PC-9 (cell line): ENCODE measurements at regions not wholly inside any gene's neighbourhood (a gene's known extent, or its start where the extent isn't known, plus 50 kb on each side); places are given as distances from the start of the nearest gene placed in this dataset.
"Not testable (repeated sequence)": the region's sequence is repeated elsewhere in the genome, so short reads cannot be mapped to it uniquely, and the experiment has no call there.

Source experiments
- BruUV-seq: library from RNA; stranded (reverse); fragments of 400-500 nt; replicated peaks from 2 replicates; lab custom pipeline; 2021; lab: Mats Ljungman, UMichigan
- CTCF ChIA-PET: fragments of 300-600 bp; sonication (Branson Sonifier 250); formaldehyde crosslinking; loops from one replicate; lab custom pipeline; 2022; ENCODE audit warnings: antibody characterized with exemption; lab: Charles Lee
- POLR2A ChIA-PET: fragments of 300-600 bp; sonication (Branson Sonifier 250); formaldehyde crosslinking; loops from one replicate; lab custom pipeline; 2022; ENCODE audit warnings: antibody characterized with exemption; ENCODE audit not compliant: unreplicated experiment; lab: Charles Lee
- DNase-seq, 2 experiments: peaks; one replicate each; pipeline versions ENCODE4 v3.0.0 to v3.0.0-alpha.2; 2015 to 2022; ENCODE audit warnings: mixed read lengths in 1 of 2
- H2AFZ ChIP-seq: fragments of 200-600 bp; sonication (generic); 2 replicates; pipeline ENCODE4 v1.8.1; 2017; ENCODE audit warnings: antibody characterized with exemption
- H3F3A ChIP-seq: fragments of 200-600 bp; sonication (generic); 2 replicates; pipeline ENCODE4 v1.8.1; 2017; ENCODE audit warnings: antibody characterized with exemption, mild to moderate bottlenecking, low read depth; ENCODE audit not compliant: insufficient read depth
- H3K27ac ChIP-seq: fragments of 200-600 bp; sonication (generic); 2 replicates; pipeline ENCODE4 v1.6.1; 2016; ENCODE audit warnings: mixed run types
- H3K27me3 ChIP-seq: fragments of 200-600 bp; sonication (generic); 2 replicates; pipeline ENCODE4 v1.6.1; 2016; ENCODE audit warnings: low read depth, mixed run types; ENCODE audit not compliant: insufficient read depth
- H3K36me3 ChIP-seq: fragments of 200-600 bp; sonication (generic); 2 replicates; pipeline ENCODE4 v1.6.1; 2016; ENCODE audit warnings: low read depth, mixed run types
- H3K4me1 ChIP-seq: fragments of 200-600 bp; sonication (generic); replicated peaks from 2 replicates; pipeline ENCODE4 v1.6.1; 2016; ENCODE audit warnings: mixed run types; ENCODE audit not compliant: insufficient read depth
- H3K4me2 ChIP-seq: fragments of 200-600 bp; sonication (generic); 2 replicates; pipeline ENCODE4 v1.6.1; 2017; ENCODE audit warnings: mixed run types
- H3K4me3 ChIP-seq: fragments of 200-600 bp; sonication (generic); 2 replicates; pipeline ENCODE4 v1.6.1; 2016; ENCODE audit warnings: mixed run types
- H3K79me2 ChIP-seq: fragments of 200-600 bp; sonication (generic); 2 replicates; pipeline ENCODE4 v1.6.1; 2017; ENCODE audit warnings: low read depth, mixed run types
- H3K9me2 ChIP-seq: fragments of 200-600 bp; sonication (generic); 2 replicates; pipeline ENCODE4 v1.8.1; 2017; ENCODE audit warnings: mild to moderate bottlenecking; ENCODE audit not compliant: insufficient read depth
- H3K9me3 ChIP-seq: fragments of 200-600 bp; sonication (generic); 2 replicates; pipeline ENCODE4 v1.8.1; 2016; ENCODE audit warnings: low read depth; ENCODE audit not compliant: insufficient read depth
- H4K20me1 ChIP-seq: fragments of 200-600 bp; sonication (generic); 2 replicates; pipeline ENCODE4 v1.8.1; 2017; ENCODE audit not compliant: insufficient read depth
- CTCF ChIP-seq: fragments of 200-600 bp; sonication (generic); conservative IDR thresholded peaks from 2 replicates; pipeline ENCODE4 v1.6.1; 2017; ENCODE audit warnings: mixed run types, antibody characterized with exemption, mild to moderate bottlenecking, moderate library complexity
- EZH2 ChIP-seq: fragments of 200-600 bp; sonication (generic); IDR thresholded peaks from 2 replicates; pipeline ENCODE4 v1.8.0; 2017; ENCODE audit warnings: antibody characterized with exemption, low read depth
- intact Hi-C: fragments of 100-400 bp; cut with micrococcal nuclease; formaldehyde crosslinking; loops from one replicate; pipeline ENCODE4 v1.10.0; 2022; ENCODE audit not compliant: unreplicated experiment

GRCh38 chr2:215260097-215260677 is 51.7 kb upstream of the ATIC start:
- POLR2A ChIA-PET, result no interaction called here
- intact Hi-C loops, result no loop called here

GRCh38 chr2:215249501-215249900 is 62.4 kb upstream of the ATIC start:
- no peak for TF ChIP-seq EZH2
- TF ChIP-seq CTCF, result no peak

More at GRCh38 chr2:215260097-215260677, 51.7 kb upstream of the ATIC start:
- no peaks in the 10 kb centered on the region for H3K79me2 ChIP-seq
- TF ChIP-seq CTCF (no peak), EZH2 (no peak)
- no peaks in the 10 kb centered on the region for H3F3A ChIP-seq
- no peaks in the 10 kb centered on the region for H3K4me1 ChIP-seq
- CTCF ChIA-PET, result no interaction called here
- BruUV-seq, result no TSS peak
- no peak for DNase-seq
- H3K27me3 ChIP-seq, result no peaks in the 10 kb centered on the region
- H2AFZ ChIP-seq, result 0 out of 2 replicates have a peak overlapping the region, but pooled peaks have one; percentile 45
- H3K4me3 ChIP-seq, result no peak overlapping the region
- no peaks in the 10 kb centered on the region for H3K9me2 ChIP-seq
- no peak overlapping the region for H3K27ac ChIP-seq
- H4K20me1 ChIP-seq, result no peaks in the 10 kb centered on the region; the same call in 1 of the 2 replicates
- H3K4me2 ChIP-seq, result no peak overlapping the region
- H3K36me3 ChIP-seq, result no peaks in the 10 kb centered on the region
- H3K9me3 ChIP-seq, result no peaks in the 10 kb centered on the region

GRCh38 chr2:215245919-215246318 is 65.9 kb upstream of the ATIC start:
- H3K36me3 ChIP-seq, H3K9me2 ChIP-seq, H3K4me1 ChIP-seq, H3K4me2 ChIP-seq, H3K27ac ChIP-seq, H3K27me3 ChIP-seq, H3K79me2 ChIP-seq, POLR2A ChIA-PET, H3K4me3 ChIP-seq, CTCF ChIA-PET, H3K9me3 ChIP-seq, intact Hi-C loops, DNase-seq, H3F3A ChIP-seq, H4K20me1 ChIP-seq, H2AFZ ChIP-seq, BruUV-seq: not testable (repeated sequence)

More at GRCh38 chr2:215249501-215249900, 62.4 kb upstream of the ATIC start:
- Histone ChIP-seq H3F3A (no peaks in the 10 kb centered on the region), H3K4me1 (no peaks in the 10 kb centered on the region), H3K4me2 (no peak overlapping the region), H2AFZ (no peak overlapping the region), H4K20me1 (no peaks in the 10 kb centered on the region), H3K9me3 (no peaks in the 10 kb centered on the region), H3K27me3 (no peaks in the 10 kb centered on the region), H3K27ac (no peak overlapping the region), H3K36me3 (no peaks in the 10 kb centered on the region), H3K79me2 (no peaks in the 10 kb centered on the region), H3K4me3 (no peak overlapping the region), H3K9me2 (no peaks in the 10 kb centered on the region)
- DNase-seq, result peak in 1 of 2 experiments; percentile 57
- POLR2A ChIA-PET, result no interaction called here
- CTCF ChIA-PET, result no interaction called here
- intact Hi-C loops, result no loop called here
- BruUV-seq, result no TSS peak

DNA sequence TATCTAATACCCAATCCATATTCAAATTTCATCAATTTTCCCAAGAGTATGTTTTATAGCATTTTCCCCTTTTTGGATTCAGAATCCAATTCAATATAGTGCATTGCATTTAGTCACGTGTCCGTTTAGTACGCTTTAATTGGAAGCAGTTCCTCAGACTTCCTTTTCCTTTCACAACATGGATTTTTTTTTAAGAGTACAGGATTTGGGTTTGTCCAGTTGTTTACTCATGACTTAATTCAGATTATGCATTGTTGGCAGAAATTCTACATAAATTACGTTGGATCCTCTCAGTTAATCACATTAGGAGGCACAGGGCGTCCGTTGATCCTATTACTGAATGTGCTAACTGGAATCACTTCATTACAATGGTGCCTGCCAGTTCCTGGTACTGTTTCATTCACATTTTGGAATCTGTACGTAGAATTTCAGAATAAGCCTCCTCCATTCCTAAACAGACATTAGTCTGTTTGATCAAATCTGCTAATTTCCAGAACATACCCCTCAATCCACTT is 70.0 kb upstream of the ATIC start:
- CTCF ChIA-PET, result no interaction called here
- Histone ChIP-seq H3K4me3 (no peak overlapping the region), H3K27me3 (no peaks in the 10 kb centered on the region), H3K79me2 (no peaks in the 10 kb centered on the region), H3K9me2 (no peaks in the 10 kb centered on the region), H3K4me2 (no peak overlapping the region), H4K20me1 (no peaks in the 10 kb centered on the region), H3K4me1 (no peaks in the 10 kb centered on the region), H2AFZ (no peak overlapping the region), H3K36me3 (no peaks in the 10 kb centered on the region), H3F3A (no peaks in the 10 kb centered on the region), H3K9me3 (no peaks in the 10 kb centered on the region; the same call in 1 of the 2 replicates), H3K27ac (no peak overlapping the region)
- POLR2A ChIA-PET, result no interaction called here
- no peak for DNase-seq
- TF ChIP-seq CTCF, result no peak
- no peak for TF ChIP-seq EZH2
- intact Hi-C loops, result no loop called here
- BruUV-seq, result no TSS peak
